ENCODE measurements at regions not wholly inside any gene's neighbourhood (a gene's known extent, or its start where the extent isn't known, plus 50 kb on each side); places are given as distances from the start of the nearest gene placed in this dataset.
"Not testable (repeated sequence)": the region's sequence is repeated elsewhere in the genome, so short reads cannot be mapped to it uniquely, and the experiment has no call there.

DNA sequence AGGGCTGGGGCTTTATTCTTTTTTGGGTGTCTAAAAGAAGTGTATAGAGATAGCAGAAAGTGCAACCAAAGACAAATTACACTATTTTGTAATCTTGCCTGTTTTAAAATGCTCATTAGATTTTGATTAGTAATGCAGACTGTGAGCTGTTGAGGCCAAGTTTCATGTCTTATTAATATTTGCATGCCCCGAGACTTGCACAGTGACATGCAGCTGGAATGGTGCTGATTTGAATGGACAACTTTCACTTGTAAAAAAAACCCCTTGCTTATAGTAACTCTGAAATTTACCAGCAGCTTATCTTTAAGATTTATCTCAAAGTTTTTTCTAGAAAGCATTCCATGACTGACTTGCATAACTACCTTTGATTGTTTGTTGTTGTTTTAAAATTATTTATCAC is 835.1 kb upstream of the IGFBP7 start (continued):
- TF ChIP-seq ZNF133 (tag by site-specific recombination; IDR thresholded peaks at IDR 0.05), result no peak
- TF ChIP-seq ZNF701 (tag by site-specific recombination; IDR thresholded peaks at IDR 0.05), result no peak
- TF ChIP-seq, protein P1, sequence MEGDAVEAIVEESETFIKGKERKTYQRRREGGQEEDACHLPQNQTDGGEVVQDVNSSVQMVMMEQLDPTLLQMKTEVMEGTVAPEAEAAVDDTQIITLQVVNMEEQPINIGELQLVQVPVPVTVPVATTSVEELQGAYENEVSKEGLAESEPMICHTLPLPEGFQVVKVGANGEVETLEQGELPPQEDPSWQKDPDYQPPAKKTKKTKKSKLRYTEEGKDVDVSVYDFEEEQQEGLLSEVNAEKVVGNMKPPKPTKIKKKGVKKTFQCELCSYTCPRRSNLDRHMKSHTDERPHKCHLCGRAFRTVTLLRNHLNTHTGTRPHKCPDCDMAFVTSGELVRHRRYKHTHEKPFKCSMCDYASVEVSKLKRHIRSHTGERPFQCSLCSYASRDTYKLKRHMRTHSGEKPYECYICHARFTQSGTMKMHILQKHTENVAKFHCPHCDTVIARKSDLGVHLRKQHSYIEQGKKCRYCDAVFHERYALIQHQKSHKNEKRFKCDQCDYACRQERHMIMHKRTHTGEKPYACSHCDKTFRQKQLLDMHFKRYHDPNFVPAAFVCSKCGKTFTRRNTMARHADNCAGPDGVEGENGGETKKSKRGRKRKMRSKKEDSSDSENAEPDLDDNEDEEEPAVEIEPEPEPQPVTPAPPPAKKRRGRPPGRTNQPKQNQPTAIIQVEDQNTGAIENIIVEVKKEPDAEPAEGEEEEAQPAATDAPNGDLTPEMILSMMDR (tag by site-specific recombination; IDR thresholded peaks at IDR 0.05), result no peak
- TF ChIP-seq ZNF404 (tag by site-specific recombination; IDR thresholded peaks at IDR 0.05), result no peak
- TF ChIP-seq MYNN (tag by site-specific recombination; IDR thresholded peaks at IDR 0.05; ENCODE audit: borderline replicate concordance), result no peak
- TF ChIP-seq ZNF660 (tag by site-specific recombination; IDR thresholded peaks at IDR 0.05), result no peak

DNA sequence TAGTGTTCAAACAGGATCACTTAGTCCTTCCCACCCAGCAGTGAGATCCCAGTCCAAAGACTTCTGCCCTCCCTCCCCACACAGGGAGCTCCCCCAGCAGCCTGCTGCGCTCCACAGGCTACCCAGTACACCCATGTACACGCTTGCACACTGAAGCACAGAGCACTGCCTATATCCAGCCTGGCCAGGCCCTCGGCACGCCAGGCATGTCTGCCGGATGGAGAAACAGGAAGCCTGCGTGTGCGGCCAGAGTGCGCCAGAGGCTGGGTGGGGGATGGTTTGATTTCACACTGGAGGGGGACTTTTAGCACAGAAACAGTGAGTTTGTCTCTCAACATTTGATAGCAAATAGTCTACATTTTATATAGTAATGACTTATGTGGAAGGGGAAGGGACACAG is 833.5 kb upstream of the IGFBP7 start:
- H3K4me3 ChIP-seq (ENCODE audit: low read depth, low read length), result no peak overlapping the region
- TF ChIP-seq, protein P2, sequence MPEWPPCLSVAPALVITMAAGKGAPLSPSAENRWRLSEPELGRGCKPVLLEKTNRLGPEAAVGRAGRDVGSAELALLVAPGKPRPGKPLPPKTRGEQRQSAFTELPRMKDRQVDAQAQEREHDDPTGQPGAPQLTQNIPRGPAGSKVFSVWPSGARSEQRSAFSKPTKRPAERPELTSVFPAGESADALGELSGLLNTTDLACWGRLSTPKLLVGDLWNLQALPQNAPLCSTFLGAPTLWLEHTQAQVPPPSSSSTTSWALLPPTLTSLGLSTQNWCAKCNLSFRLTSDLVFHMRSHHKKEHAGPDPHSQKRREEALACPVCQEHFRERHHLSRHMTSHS (tag by site-specific recombination; IDR thresholded peaks at IDR 0.05), result no peak
- TF ChIP-seq ZFP69B (tag by site-specific recombination; IDR thresholded peaks at IDR 0.05) (no peak), ZNF138 (tag by site-specific recombination; IDR thresholded peaks at IDR 0.05; ENCODE audit: borderline replicate concordance) (no peak), ZNF530 (tag by site-specific recombination; IDR thresholded peaks at IDR 0.05; ENCODE audit: low read depth) (no peak), ZNF274 (IDR thresholded peaks at IDR 0.05; ENCODE audit: low read length) (no peak), ZNF274 (tag by site-specific recombination; IDR thresholded peaks at IDR 0.05; ENCODE audit: borderline replicate concordance) (no peak), ZNF596 (tag by site-specific recombination; IDR thresholded peaks at IDR 0.05) (no peak), ZNF157 (tag by site-specific recombination; IDR thresholded peaks at IDR 0.05) (no peak), ZNF350 (tag by site-specific recombination; IDR thresholded peaks at IDR 0.05) (no peak), ZNF571 (tag by site-specific recombination; IDR thresholded peaks at IDR 0.05) (no peak), ZNF426 (tag by site-specific recombination; IDR thresholded peaks at IDR 0.05) (no peak), KLF8 (tag by site-specific recombination; IDR thresholded peaks at IDR 0.05) (no peak), ZNF501 (tag by site-specific recombination; IDR thresholded peaks at IDR 0.05) (no peak)
- TF ChIP-seq, protein P3, sequence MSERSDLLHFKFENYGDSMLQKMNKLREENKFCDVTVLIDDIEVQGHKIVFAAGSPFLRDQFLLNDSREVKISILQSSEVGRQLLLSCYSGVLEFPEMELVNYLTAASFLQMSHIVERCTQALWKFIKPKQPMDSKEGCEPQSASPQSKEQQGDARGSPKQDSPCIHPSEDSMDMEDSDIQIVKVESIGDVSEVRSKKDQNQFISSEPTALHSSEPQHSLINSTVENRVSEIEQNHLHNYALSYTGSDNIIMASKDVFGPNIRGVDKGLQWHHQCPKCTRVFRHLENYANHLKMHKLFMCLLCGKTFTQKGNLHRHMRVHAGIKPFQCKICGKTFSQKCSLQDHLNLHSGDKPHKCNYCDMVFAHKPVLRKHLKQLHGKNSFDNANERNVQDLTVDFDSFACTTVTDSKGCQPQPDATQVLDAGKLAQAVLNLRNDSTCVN (tag by site-specific recombination; optimal IDR thresholded peaks at IDR 0.05), result no peak
- H3K9me3 ChIP-seq (ENCODE audit: control insufficient read depth, insufficient read depth, low read depth, low read length), result no peaks in the 10 kb centered on the region
- no peak overlapping the region for H3K27ac ChIP-seq (ENCODE audit: extremely low read depth, low read depth, low read length)
- ChIA-PET POLR2A (no interaction called here), CTCF (no interaction called here)
- H3K4me1 ChIP-seq (ENCODE audit: control insufficient read depth, insufficient read depth, low read length), result no peaks in the 10 kb centered on the region
- H3K36me3 ChIP-seq (ENCODE audit: control insufficient read depth in 2 of 2, insufficient read depth in 1 of 2, low read length in 2 of 2), result no peaks in the 10 kb centered on the region

DNA sequence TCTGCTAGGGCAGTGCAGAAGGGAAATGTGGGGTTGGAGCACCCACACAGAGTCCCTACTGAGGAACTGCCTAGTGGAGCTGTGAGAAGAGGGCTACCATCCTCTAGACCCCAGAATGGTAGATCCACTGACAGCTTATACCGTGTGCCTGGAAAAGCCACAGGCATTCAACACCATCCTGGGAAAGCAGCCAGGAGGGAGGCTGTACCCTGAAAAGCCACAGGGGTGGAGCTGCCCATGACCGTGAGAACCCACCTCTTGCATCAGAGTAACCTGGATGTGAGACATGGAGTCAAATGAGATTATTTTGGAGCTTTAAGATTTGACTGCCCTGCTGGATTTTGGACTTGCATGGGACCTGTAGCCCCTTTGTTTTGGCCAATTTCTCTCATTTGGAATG is 827.1 kb upstream of the IGFBP7 start:
- H3K27ac ChIP-seq (ENCODE audit: extremely low read depth, low read depth, low read length); H3K4me1 ChIP-seq (ENCODE audit: control insufficient read depth, insufficient read depth, low read length); POLR2A ChIA-PET; H3K4me3 ChIP-seq (ENCODE audit: low read depth, low read length); CTCF ChIA-PET; H3K36me3 ChIP-seq (ENCODE audit: control insufficient read depth in 2 of 2, insufficient read depth in 1 of 2, low read length in 2 of 2); H3K9me3 ChIP-seq (ENCODE audit: control insufficient read depth, insufficient read depth, low read depth, low read length): not testable (repeated sequence)
